NOMO-1 (cell line): ENCODE measurements at regions not wholly inside any gene's neighbourhood (a gene's known extent, or its start where the extent isn't known, plus 50 kb on each side); places are given as distances from the start of the nearest gene placed in this dataset.

Experiments
- DNase-seq, 2 experiments: peaks; one replicate each; lab custom pipeline; 2025; ENCODE audit not compliant: unreplicated experiment in 2 of 2; lab: John Stamatoyannopoulos, UW

- no peak for DNase-seq
Measured at GRCh38 chr2:180494286-180494685, 486.1 kb upstream of the UBE2E3 start.

DNA sequence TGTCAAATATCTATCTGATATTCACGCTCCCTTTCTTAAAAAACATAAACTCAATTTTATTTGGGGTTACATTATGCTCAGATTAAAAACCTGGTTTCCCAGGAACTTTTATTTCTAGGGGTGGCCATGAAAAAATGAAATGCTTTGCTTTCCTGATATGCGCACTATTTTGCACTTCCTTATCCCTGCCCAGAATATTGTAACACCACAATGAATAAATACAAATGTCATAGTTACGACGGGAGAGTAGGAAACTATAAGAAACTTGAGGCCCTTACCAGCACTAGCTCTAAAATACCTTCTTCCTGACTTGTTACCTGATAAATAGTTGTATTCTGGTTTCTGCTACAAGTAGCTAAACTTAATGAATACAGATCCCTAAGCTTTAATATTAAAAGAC lies 475.6 kb upstream of the CWC22 start:
- no peak for DNase-seq

DNA sequence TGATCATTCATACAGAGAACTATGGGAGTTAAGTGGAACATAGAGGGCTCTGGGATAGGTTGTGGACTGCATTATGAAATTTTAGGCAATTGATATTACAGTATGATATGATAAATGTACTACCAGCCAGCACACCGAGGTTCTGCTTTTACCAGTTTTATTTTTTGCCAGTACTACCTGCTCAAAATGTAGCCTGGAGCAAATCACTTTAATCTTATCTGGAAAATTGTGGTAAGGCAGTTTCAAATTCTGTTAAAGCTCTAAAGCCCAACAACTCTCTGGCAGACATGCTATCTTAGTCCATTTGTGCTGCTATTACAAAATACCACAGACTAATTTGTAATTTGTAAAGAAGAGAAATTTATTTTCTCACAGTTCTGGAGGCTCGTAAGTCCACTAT lies 474.9 kb upstream of the CWC22 start:
- no peak for DNase-seq

DNA sequence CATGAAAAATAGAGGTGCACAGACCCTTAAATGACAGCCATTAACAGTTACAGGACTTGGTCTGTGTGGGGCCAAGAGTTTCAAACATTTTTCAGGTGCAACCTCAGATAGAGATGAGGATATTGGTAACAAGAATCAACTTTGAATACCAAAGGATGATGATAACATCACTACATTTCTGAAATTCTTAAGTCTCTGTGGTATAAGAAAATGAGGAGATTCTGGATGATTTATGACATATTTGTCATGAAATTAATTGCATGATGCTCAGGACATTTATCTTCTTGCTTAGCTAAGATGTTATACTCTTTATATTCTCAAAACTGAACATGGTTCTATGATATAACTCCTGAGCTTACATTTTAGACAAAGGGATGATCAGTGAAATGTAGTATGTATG lies 471.8 kb upstream of the CWC22 start:
- no peak for DNase-seq

DNA sequence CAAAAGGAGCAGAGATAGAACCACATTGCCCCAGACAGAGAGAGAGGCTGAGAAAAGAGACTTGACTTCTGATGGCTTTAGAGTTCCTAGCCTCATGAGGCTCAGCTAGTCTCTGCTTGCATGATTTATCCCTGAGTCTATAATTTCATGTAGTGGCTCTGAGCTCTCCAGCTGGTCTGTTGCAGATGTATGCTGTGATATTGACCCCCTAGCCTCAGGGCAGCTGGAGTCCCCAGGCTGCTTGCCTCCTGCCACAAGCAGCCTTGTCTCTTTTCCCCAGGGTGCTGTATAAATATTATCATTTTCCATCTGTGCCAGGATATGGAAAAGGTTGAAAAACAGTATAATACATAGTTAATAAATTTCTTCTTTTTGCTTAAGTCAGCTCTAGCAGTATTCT lies 467.6 kb upstream of the CWC22 start:
- no peak for DNase-seq

DNA sequence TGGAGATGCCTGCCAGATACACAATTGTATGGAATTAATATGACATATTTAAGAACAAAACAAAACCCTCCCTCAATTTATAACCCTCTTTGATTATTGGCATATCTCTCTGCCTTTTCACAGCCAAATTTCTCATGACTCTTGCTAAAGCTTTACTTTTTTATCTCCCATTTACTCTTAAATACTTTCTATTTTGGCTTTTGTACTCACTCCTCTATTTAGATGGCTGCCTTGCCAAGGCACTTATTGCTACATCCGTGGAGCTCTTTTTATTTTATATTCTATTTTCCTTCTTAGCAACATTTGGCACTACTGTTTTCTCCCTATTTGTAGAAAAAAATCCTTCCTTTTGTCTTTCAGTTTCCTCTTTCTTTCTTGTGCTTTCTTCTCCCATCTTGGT lies 466.4 kb upstream of the CWC22 start:
- DNase-seq: no peak

DNA sequence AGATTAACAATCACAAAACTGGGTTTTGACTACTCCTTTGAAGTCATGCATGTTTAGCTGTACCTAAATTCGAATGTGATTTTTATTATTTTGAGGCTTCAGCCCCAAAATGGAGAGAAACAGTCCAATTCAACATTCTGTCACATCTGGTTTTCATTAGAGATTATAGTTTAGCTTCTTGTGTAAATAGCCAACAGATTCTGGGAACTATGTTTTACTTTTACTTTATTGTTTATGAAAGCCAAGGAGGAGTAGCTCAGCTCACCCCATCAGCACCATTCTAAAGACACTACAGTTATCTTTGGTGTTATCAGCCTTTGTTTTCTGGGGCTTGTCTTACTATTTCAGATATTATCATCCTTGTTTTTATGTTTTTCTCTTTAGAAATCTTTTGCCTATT lies 465.0 kb upstream of the CWC22 start:
- DNase-seq: no peak

DNA sequence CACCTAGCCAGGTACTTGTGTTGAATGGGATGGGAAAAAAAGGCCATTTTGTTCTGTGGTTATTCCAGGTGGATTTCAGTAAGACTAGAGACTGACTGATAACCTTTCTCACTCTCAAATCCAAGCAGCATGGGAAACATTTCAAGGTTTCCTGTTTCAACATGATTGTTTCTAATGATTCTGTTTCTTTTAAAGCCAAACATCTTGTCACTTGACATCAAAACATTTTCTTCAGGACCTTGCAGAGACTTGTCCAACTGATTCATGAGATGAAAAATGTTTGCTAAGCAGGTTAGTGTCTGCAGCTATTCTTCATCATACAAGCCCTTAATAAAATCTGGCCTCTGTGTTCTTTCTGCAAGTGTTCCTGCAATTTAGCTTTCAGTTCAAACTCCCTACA lies 456.5 kb upstream of the CWC22 start:
- no peak for DNase-seq

GRCh38 chr2:180461761-180462160 lies 454.7 kb upstream of the CWC22 start:
- no peak for DNase-seq

GRCh38 chr2:180456801-180457200 lies 449.7 kb upstream of the CWC22 start:
- DNase-seq: no peak

GRCh38 chr2:180450841-180451240 lies 443.7 kb upstream of the CWC22 start:
- no peak for DNase-seq

DNA sequence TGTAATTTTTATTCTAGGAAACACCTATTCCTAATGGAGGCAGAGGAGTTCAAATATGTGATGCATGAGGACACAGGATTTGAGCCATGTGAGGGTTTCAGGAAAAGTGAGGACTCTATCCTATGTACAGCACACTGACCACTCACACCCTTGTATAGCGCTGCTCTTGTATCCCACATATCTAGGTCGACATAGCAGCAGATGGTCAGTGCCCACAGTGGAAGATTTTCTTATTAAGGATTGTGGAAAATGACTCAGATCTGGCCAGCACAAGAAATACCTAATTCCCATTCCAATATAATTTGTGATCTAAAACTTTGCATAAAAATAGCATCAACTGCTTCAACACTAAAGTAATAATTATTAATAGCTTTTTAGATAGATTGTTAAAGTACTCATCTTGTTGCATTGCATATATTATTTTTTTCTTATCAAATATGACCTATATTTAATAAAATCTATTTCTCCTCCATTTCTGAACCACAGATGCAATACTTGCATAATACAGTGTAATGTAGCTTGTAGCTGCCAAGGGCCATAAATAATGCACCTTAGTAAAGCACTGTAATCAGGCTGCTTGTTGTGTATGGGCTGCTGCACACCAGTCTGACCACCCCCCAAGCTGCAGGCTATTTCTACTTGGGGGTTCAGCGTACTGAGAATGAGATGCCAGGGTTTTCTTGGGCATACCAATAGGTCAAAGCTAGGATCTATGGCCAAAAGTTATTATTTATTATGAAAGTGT lies 442.2 kb upstream of the CWC22 start:
- no peak for DNase-seq

- DNase-seq: no peak
Measured at GRCh38 chr2:180446492-180446891, 439.4 kb upstream of the CWC22 start.

DNA sequence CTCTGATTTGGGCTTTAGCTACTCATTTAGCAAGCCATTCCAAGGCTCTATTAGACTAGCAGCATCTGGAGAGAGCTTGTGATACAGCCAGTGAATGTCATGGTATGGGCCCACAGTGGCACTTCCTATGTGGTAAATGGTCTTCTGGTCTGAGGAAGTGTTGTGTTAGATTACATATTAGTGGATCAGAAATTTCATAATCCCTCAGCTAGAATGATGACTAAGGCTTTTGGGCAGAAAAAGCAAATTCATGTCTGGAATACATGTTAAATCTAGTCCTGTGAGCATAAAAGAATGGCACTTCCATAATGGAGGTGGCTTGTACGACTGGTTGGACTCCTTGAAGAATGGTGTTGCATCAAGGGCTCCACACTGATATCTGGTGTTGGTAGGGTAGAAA lies 436.8 kb upstream of the CWC22 start:
- DNase-seq: peak; percentile 67 to 84

GRCh38 chr2:180442860-180443644 lies 436.0 kb upstream of the CWC22 start:
- no peak for DNase-seq

GRCh38 chr2:180419212-180419611 lies 412.1 kb upstream of the CWC22 start:
- no peak for DNase-seq

GRCh38 chr2:180416627-180417026 lies 409.5 kb upstream of the CWC22 start:
- no peak for DNase-seq

- no peak for DNase-seq
Measured at GRCh38 chr2:180413336-180413735, 406.2 kb upstream of the CWC22 start.

GRCh38 chr2:180412219-180412618 lies 405.1 kb upstream of the CWC22 start:
- DNase-seq: no peak

DNA sequence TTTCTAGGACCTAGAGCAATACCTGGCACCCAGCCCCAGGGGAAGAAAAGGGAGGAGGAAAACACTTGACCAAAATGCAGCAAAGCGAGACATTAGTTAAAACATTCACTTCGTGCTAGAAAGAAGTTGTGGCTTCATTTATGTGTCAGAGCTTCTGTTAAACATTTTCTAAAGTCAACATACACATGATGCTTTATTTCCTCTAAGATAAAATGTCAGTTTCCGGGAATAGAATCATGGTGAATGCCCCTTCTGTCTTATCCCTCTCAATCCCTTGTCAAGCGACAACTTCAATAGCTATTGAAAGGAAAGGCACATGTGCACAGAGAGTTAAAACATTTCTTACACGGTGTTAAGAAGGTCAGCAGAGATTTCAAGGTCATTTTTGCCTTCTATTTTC lies 404.6 kb upstream of the CWC22 start:
- DNase-seq: no peak

DNA sequence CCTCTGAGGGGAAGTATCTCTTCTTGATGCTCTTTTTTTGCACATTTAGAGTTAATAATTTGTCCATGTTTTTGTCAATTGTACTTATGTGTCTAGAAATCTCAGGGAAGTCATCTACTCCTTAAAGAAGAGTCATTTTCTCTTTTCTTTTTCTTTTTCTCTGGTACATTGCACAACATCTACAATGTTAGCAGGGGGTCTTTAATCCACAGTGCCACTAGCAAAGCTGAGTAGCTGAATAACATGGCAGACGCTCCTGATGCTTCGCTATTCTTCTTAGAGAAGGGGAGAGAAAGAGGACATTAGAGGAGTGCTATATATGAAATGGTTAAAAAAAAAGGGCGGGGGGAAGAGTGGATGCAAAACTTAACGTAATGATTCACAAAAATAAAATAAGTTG lies 399.6 kb upstream of the CWC22 start:
- DNase-seq: no peak

GRCh38 chr2:180405520-180405919 lies 398.4 kb upstream of the CWC22 start:
- DNase-seq: peak; percentile 4 to 36
